ENCODE measurements at regions not wholly inside any gene's neighbourhood (a gene's known extent, or its start where the extent isn't known, plus 50 kb on each side); places are given as distances from the start of the nearest gene placed in this dataset.
"Not testable (repeated sequence)": the region's sequence is repeated elsewhere in the genome, so short reads cannot be mapped to it uniquely, and the experiment has no call there.

DNA sequence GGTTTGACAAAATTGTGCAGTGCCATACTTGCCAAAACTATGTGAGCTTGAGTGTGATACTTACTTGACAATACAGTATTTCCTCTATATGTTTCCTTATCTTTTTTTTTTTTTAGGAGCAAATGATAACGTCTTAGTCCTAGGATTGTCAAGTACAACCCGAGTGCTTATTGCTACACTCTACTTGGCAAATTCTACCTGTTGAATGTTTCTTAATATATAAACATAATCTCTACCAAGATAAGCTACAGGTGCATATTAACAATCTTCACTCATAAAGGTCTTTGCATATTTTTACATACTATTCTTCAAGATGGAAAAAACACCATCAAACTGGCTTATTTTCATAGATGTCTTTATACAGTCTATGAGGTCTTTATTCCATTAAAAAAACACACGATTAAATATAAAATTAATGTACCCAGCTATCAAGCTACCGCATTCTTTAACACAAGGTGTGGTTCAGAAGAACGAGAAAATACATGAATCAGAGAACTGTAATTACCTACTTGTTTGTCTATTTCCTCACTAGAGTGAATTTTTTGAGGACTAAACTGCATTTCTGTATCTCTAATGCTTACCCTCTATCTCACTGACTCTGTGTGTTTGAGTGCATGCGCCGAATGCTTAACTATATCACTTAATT lies 76.1 kb upstream of the PDSS1 start:
- Histone ChIP-seq H3K27me3 (ENCODE audit: insufficient read depth, insufficient read length) (peaks cover 17% of the 10 kb centered on the region), H3K4me1 (ENCODE audit: insufficient read depth, insufficient read length) (no peaks in the 10 kb centered on the region), H3K36me3 (ENCODE audit: insufficient read depth, insufficient read length, low read length) (no peaks in the 10 kb centered on the region), H3K9ac (ENCODE audit: insufficient read length, low read depth) (no peak overlapping the region), H3K4me3 (ENCODE audit: insufficient read length, low read depth) (no peak overlapping the region), H3K9me3 (ENCODE audit: insufficient read depth, low read length) (no peaks in the 10 kb centered on the region)
- TF ChIP-seq ZNF274 (IDR thresholded peaks at IDR 0.05; ENCODE audit: low read depth, low read length) (no peak), SUZ12 (IDR thresholded peaks at IDR 0.05; ENCODE audit: extremely low read depth, insufficient read depth, insufficient read length) (no peak), YY1 (IDR thresholded peaks at IDR 0.05; ENCODE audit: insufficient read depth, insufficient read length) (no peak)
- no peak for DNase-seq (ENCODE audit: low read depth, low spot score)

DNA sequence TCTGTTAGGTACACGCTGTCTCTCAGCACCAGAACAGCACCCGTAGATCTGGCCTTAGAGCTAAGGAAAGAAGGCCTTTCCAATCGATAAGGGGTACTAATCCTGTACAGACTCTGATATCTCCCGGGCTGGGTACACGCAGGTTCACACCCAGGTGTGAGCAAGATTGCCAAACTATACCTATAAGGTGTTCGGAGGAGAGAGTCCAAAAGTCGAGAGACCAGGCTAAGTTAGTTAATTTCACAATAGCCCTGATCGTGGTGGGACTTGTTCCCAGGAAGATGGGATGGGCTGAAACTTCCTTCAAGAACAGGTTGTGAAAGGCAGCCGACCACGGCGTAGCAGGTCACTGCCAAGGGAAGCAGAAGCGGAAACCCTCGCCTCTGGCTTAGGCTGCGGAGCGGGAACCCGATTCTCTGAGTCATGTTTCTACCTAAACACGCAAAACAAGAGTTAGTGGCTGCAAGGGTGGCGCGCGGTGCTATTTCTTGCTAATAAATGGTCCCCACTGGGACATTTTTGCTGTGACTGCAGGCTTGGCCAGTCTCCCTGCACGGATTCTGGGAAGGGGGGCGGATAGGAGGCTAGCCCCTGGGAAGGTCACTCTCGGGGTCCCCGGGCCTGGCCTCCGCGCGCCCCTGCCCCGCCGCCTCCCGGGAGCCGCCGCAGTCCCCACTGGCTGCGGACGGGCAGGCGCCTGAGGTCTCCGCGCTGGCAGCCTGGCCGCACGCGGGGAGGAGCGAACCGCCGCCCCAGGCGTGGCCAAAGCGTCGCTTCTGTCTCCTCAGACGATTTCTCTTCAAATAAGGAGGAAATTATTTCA lies 75.4 kb upstream of the PDSS1 start:
- no peak for DNase-seq (ENCODE audit: low read depth, low spot score)
- Histone ChIP-seq H3K27me3 (ENCODE audit: insufficient read depth, insufficient read length) (peaks cover 17% of the 10 kb centered on the region), H3K4me1 (ENCODE audit: insufficient read depth, insufficient read length) (no peaks in the 10 kb centered on the region), H3K9me3 (ENCODE audit: insufficient read depth, low read length) (no peaks in the 10 kb centered on the region), H3K36me3 (ENCODE audit: insufficient read depth, insufficient read length, low read length) (no peaks in the 10 kb centered on the region), H3K9ac (ENCODE audit: insufficient read length, low read depth) (peak overlapping the region; percentile 65), H3K4me3 (ENCODE audit: insufficient read length, low read depth) (peak overlapping the region; percentile 42)
- no peak for TF ChIP-seq SUZ12 (IDR thresholded peaks at IDR 0.05; ENCODE audit: extremely low read depth, insufficient read depth, insufficient read length)
- no peak for TF ChIP-seq YY1 (IDR thresholded peaks at IDR 0.05; ENCODE audit: insufficient read depth, insufficient read length)
- no peak for TF ChIP-seq ZNF274 (IDR thresholded peaks at IDR 0.05; ENCODE audit: low read depth, low read length)

DNA sequence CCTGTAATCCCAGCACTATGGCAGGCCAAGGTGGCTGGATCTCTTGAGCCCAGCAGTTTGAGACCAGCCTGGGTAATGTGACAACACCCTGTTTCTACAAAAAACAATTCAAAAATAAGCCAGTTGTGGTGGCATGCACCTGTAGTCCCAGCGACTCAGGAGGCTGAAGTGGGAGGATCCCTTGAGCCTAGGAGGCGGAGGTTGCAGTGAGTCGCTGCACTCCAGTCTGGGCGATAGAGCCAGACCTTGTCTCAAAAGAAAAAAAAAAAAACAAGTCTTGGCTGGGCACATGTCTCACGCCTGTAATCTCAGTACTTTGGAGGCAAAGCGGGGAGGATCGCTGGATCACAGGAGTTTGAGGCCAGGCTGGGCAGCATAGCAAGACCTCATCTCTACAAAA lies 74.6 kb upstream of the PDSS1 start:
- Histone ChIP-seq H3K36me3 (ENCODE audit: insufficient read depth, insufficient read length, low read length) (no peaks in the 10 kb centered on the region), H3K27me3 (ENCODE audit: insufficient read depth, insufficient read length) (peaks cover 17% of the 10 kb centered on the region), H3K9ac (ENCODE audit: insufficient read length, low read depth) (no peak overlapping the region), H3K4me1 (ENCODE audit: insufficient read depth, insufficient read length) (no peaks in the 10 kb centered on the region), H3K9me3 (ENCODE audit: insufficient read depth, low read length) (no peaks in the 10 kb centered on the region), H3K4me3 (ENCODE audit: insufficient read length, low read depth) (no peak overlapping the region)
- DNase-seq (ENCODE audit: low read depth, low spot score) = no peak
- TF ChIP-seq YY1 (IDR thresholded peaks at IDR 0.05; ENCODE audit: insufficient read depth, insufficient read length) (no peak), ZNF274 (IDR thresholded peaks at IDR 0.05; ENCODE audit: low read depth, low read length) (no peak), SUZ12 (IDR thresholded peaks at IDR 0.05; ENCODE audit: extremely low read depth, insufficient read depth, insufficient read length) (no peak)

DNA sequence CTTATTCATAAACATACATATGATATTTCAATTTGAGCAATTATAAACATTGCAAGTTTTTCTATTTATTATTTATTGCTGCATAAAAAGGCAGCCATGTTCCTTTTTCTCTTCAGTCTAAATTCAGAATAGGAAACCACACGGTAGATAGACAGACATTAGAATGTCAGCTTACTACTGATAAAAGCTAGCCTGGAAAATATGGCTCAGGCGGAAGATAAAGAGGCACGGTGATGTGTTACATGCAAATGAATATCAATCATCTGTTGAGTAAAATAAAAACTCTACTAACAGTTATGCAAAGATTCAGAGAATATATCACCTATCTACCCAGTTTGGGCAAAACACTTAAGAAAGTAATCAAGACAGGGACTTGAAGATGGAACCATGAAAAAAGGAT lies 73.5 kb upstream of the PDSS1 start:
- no peak for DNase-seq (ENCODE audit: low read depth, low spot score)
- no peaks in the 10 kb centered on the region for H3K4me1 ChIP-seq (ENCODE audit: insufficient read depth, insufficient read length)
- peaks cover 17% of the 10 kb centered on the region for H3K27me3 ChIP-seq (ENCODE audit: insufficient read depth, insufficient read length)
- no peaks in the 10 kb centered on the region for H3K9me3 ChIP-seq (ENCODE audit: insufficient read depth, low read length)
- TF ChIP-seq SUZ12 (IDR thresholded peaks at IDR 0.05; ENCODE audit: extremely low read depth, insufficient read depth, insufficient read length) (no peak), YY1 (IDR thresholded peaks at IDR 0.05; ENCODE audit: insufficient read depth, insufficient read length) (no peak), ZNF274 (IDR thresholded peaks at IDR 0.05; ENCODE audit: low read depth, low read length) (no peak)
- no peak overlapping the region for H3K9ac ChIP-seq (ENCODE audit: insufficient read length, low read depth)
- no peak overlapping the region for H3K4me3 ChIP-seq (ENCODE audit: insufficient read length, low read depth)
- H3K36me3 ChIP-seq (ENCODE audit: insufficient read depth, insufficient read length, low read length) = no peaks in the 10 kb centered on the region

DNA sequence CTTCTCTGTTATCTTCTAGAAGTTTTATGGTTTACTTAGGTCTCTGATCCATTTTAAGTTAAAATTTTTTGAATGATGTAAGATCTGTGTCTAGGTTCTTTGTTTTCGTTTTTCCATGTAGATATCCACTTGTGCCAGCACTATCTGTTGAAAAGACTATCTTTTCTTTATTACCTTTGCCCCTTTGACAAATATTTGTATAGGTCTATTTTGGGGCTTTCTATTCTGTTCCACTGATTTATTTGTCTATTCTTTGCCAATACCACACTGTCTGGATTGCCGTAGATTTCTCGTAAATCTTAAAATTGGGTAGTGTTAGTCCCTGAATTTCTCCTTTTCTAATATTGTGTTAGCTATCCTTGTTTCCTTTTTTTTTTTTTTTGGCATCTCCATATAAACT lies 71.4 kb upstream of the PDSS1 start:
- H3K4me3 ChIP-seq (ENCODE audit: insufficient read length, low read depth) = no peak overlapping the region
- no peak for DNase-seq (ENCODE audit: low read depth, low spot score)
- H3K36me3 ChIP-seq (ENCODE audit: insufficient read depth, insufficient read length, low read length) = no peaks in the 10 kb centered on the region
- H3K27me3 ChIP-seq (ENCODE audit: insufficient read depth, insufficient read length) = peaks cover 16% of the 10 kb centered on the region
- no peak for TF ChIP-seq YY1 (IDR thresholded peaks at IDR 0.05; ENCODE audit: insufficient read depth, insufficient read length)
- no peak for TF ChIP-seq SUZ12 (IDR thresholded peaks at IDR 0.05; ENCODE audit: extremely low read depth, insufficient read depth, insufficient read length)
- no peak for TF ChIP-seq ZNF274 (IDR thresholded peaks at IDR 0.05; ENCODE audit: low read depth, low read length)
- H3K4me1 ChIP-seq (ENCODE audit: insufficient read depth, insufficient read length) = no peaks in the 10 kb centered on the region
- no peak overlapping the region for H3K9ac ChIP-seq (ENCODE audit: insufficient read length, low read depth)
- no peaks in the 10 kb centered on the region for H3K9me3 ChIP-seq (ENCODE audit: insufficient read depth, low read length)

DNA sequence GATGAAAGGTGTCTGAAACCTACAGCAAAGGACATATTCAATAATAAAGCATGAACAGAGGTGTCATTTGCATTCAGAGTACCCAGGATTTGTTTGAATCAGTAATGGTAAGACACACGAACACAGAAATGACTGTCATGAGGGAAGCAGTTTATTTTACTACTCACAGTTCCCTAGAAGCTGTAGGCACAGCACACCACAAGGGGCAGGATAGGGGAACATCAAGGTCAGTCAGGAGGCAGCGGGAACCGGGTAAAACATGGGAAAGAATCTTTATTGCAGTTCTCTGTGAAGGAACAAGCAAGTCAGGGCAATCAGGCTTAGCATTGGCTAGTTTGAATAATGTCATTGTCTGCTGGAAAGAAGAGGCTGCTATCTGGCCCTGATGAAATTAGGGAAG lies 70.2 kb upstream of the PDSS1 start:
- Histone ChIP-seq H3K4me3 (ENCODE audit: insufficient read length, low read depth) (no peak overlapping the region), H3K9me3 (ENCODE audit: insufficient read depth, low read length) (no peaks in the 10 kb centered on the region), H3K4me1 (ENCODE audit: insufficient read depth, insufficient read length) (no peaks in the 10 kb centered on the region), H3K36me3 (ENCODE audit: insufficient read depth, insufficient read length, low read length) (no peaks in the 10 kb centered on the region), H3K27me3 (ENCODE audit: insufficient read depth, insufficient read length) (peaks cover 3% of the 10 kb centered on the region), H3K9ac (ENCODE audit: insufficient read length, low read depth) (no peak overlapping the region)
- peak; percentile 25 for DNase-seq (ENCODE audit: low read depth, low spot score)
- no peak for TF ChIP-seq SUZ12 (IDR thresholded peaks at IDR 0.05; ENCODE audit: extremely low read depth, insufficient read depth, insufficient read length)
- TF ChIP-seq ZNF274 (IDR thresholded peaks at IDR 0.05; ENCODE audit: low read depth, low read length) = no peak
- no peak for TF ChIP-seq YY1 (IDR thresholded peaks at IDR 0.05; ENCODE audit: insufficient read depth, insufficient read length)

DNA sequence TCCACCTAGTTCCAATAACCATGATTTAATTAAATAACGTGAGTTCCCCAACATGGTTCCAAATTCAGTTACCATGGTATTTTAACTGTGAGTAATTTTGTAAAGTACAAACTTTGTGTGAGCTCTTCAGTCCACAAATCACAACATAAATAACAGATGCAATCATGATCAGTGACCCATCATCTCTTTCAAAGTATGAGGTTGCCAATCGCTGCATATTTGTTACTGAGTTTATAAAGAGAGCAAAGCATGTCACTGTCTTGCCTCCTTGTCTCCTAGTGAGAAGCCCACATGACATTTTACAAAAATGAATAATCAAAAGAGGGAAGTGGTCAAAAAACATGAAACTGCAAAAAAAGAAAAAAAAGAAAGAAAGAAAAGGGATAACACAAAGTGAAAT lies 69.1 kb upstream of the PDSS1 start:
- Histone ChIP-seq H3K36me3 (ENCODE audit: insufficient read depth, insufficient read length, low read length) (no peaks in the 10 kb centered on the region), H3K4me1 (ENCODE audit: insufficient read depth, insufficient read length) (no peaks in the 10 kb centered on the region), H3K9me3 (ENCODE audit: insufficient read depth, low read length) (no peaks in the 10 kb centered on the region), H3K9ac (ENCODE audit: insufficient read length, low read depth) (no peak overlapping the region), H3K27me3 (ENCODE audit: insufficient read depth, insufficient read length) (no peaks in the 10 kb centered on the region), H3K4me3 (ENCODE audit: insufficient read length, low read depth) (no peak overlapping the region)
- no peak for DNase-seq (ENCODE audit: low read depth, low spot score)
- TF ChIP-seq SUZ12 (IDR thresholded peaks at IDR 0.05; ENCODE audit: extremely low read depth, insufficient read depth, insufficient read length) = no peak
- no peak for TF ChIP-seq YY1 (IDR thresholded peaks at IDR 0.05; ENCODE audit: insufficient read depth, insufficient read length)
- TF ChIP-seq ZNF274 (IDR thresholded peaks at IDR 0.05; ENCODE audit: low read depth, low read length) = no peak

DNA sequence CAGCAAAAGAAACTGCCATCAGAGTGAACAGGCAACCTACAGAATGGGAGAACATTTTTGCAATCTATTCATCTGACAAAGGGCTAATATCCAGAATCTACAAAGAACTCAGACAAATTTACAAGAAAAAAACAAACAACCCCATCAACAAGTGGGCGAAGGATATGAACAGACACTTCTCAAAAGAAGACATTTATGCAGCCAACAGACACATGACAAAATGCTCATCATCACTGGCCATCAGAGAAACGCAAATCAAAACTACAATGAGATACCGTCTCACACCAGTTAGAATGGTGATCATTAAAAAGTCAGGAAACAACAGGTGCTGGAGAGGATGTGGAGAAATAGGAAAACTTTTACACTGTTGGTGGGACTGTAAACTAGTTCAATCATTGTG lies 65.3 kb upstream of the PDSS1 start:
- H3K9me3 ChIP-seq (ENCODE audit: insufficient read depth, low read length); H3K36me3 ChIP-seq (ENCODE audit: insufficient read depth, insufficient read length, low read length); DNase-seq (ENCODE audit: low read depth, low spot score); H3K4me1 ChIP-seq (ENCODE audit: insufficient read depth, insufficient read length); H3K27me3 ChIP-seq (ENCODE audit: insufficient read depth, insufficient read length); H3K4me3 ChIP-seq (ENCODE audit: insufficient read length, low read depth); H3K9ac ChIP-seq (ENCODE audit: insufficient read length, low read depth): not testable (repeated sequence)

DNA sequence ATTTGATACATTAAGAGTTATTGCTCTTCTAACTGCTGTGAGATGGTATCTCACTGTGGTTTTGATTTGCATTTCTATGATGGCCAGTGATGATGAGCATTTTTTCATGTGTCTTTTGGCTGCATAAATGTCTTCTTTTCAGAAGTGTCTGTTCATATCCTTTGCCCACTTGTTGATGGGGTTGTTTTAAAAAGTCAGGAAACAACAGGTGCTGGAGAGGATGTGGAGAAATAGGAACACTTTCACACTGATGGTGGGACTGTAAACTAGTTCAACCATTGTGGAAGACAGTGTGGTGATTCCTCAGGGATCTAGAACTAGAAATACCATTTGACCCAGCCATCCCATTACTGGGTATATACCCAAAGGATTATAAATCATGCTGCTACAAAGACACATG lies 63.4 kb upstream of the PDSS1 start:
- not testable (repeated sequence) for H3K9ac ChIP-seq (ENCODE audit: insufficient read length, low read depth); H3K27me3 ChIP-seq (ENCODE audit: insufficient read depth, insufficient read length); H3K9me3 ChIP-seq (ENCODE audit: insufficient read depth, low read length); H3K4me3 ChIP-seq (ENCODE audit: insufficient read length, low read depth); DNase-seq (ENCODE audit: low read depth, low spot score); H3K4me1 ChIP-seq (ENCODE audit: insufficient read depth, insufficient read length); H3K36me3 ChIP-seq (ENCODE audit: insufficient read depth, insufficient read length, low read length)
